ENCODE measurements at regions not wholly inside any gene's neighbourhood (a gene's known extent, or its start where the extent isn't known, plus 50 kb on each side); places are given as distances from the start of the nearest gene placed in this dataset.

- ChIA-PET CTCF (interaction anchor here (1.2 kb wide), 1 partner anchor 21 kb away, joined by 3 read pairs; no protein-coding TSS in a partner anchor), POLR2A (no interaction called here)
Observed at GRCh38 chr11:33445761-33446161, 188.6 kb downstream of the HIPK3 start.

GRCh38 chr11:33444835-33445594 lies 187.8 kb downstream of the HIPK3 start:
- ChIA-PET POLR2A (no interaction called here), CTCF (interaction anchor here (1.2 kb wide), 1 partner anchor 20 kb away, joined by 3 read pairs; no protein-coding TSS in a partner anchor)
- TF ChIP-seq CTCF (IDR thresholded peaks at IDR 0.05; ENCODE audit: control extremely low read depth, extremely low read depth, low read depth, missing control alignments), result no peak
- DNase-seq (ENCODE audit: extremely low spot score), result no peak

More at GRCh38 chr11:33445761-33446161, 188.6 kb downstream of the HIPK3 start:
- TF ChIP-seq CTCF (IDR thresholded peaks at IDR 0.05; ENCODE audit: control extremely low read depth, extremely low read depth, low read depth, missing control alignments), result no peak
- DNase-seq (ENCODE audit: extremely low spot score), result no peak

- POLR2A ChIA-PET, result no interaction called here
- no peak for TF ChIP-seq CTCF (IDR thresholded peaks at IDR 0.05; ENCODE audit: control extremely low read depth, extremely low read depth, low read depth, missing control alignments)
- no peak for DNase-seq (ENCODE audit: extremely low spot score)
- CTCF ChIA-PET, result interaction anchor here (1.4 to 2.9 kb wide), 3 partner anchors 9 to 33 kb away, joined by 3 to 8 read pairs (median 4); no protein-coding TSS in a partner anchor
Observed at GRCh38 chr11:33443684-33444083, 186.5 kb downstream of the HIPK3 start.

- ChIA-PET POLR2A (no interaction called here), CTCF (no interaction called here)
- no peak for TF ChIP-seq CTCF (IDR thresholded peaks at IDR 0.05; ENCODE audit: control extremely low read depth, extremely low read depth, low read depth, missing control alignments)
- DNase-seq (ENCODE audit: extremely low spot score), result no peak
Observed at GRCh38 chr11:33438301-33438700, 181.1 kb downstream of the HIPK3 start.

- no peak for TF ChIP-seq CTCF (IDR thresholded peaks at IDR 0.05; ENCODE audit: control extremely low read depth, extremely low read depth, low read depth, missing control alignments)
- POLR2A ChIA-PET, result no interaction called here
- CTCF ChIA-PET, result no interaction called here
- DNase-seq (ENCODE audit: extremely low spot score), result no peak
Observed at GRCh38 chr11:33437529-33437928, 180.3 kb downstream of the HIPK3 start.

GRCh38 chr11:33435216-33435615 lies 178.0 kb downstream of the HIPK3 start:
- no peak for TF ChIP-seq CTCF (IDR thresholded peaks at IDR 0.05; ENCODE audit: control extremely low read depth, extremely low read depth, low read depth, missing control alignments)
- DNase-seq (ENCODE audit: extremely low spot score), result no peak
- CTCF ChIA-PET, result interaction anchor here (0.8 to 1.0 kb wide), 3 partner anchors 8 to 208 kb away, joined by 3 read pairs; no protein-coding TSS in a partner anchor
- POLR2A ChIA-PET, result no interaction called here

Data from GM10248 (cell line).